GM19438 (cell line): ENCODE measurements at regions not wholly inside any gene's neighbourhood (a gene's known extent, or its start where the extent isn't known, plus 50 kb on each side); places are given as distances from the start of the nearest gene placed in this dataset.
"Not testable (repeated sequence)": the region's sequence is repeated elsewhere in the genome, so short reads cannot be mapped to it uniquely, and the experiment has no call there.

ENCODE experiments used
- ATAC-seq: cut with Tn5 transposase; IDR thresholded peaks from one replicate; pipeline ENCODE4 v1.9.1; 2021; ENCODE audit warnings: low read depth; ENCODE audit not compliant: unreplicated experiment

DNA sequence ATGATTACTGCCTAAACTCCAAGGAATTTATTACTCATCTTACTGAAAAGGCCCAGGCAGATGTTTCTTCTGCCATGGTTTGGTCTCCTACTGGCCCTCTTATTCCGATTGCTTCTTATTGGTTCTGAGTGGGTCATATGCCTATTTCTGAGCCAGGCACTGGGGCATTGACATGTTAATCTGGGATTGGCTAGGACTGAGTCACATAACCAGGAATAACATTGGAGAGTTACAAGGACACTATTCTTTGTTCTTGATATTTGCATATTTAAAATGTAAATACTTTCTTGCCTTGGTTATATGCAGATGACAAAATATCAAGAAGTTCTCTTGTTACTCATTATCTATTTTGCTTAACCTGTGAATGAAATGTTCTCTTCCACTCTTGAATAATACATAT, 534.4 kb upstream of the SLC39A10 start:
- ATAC-seq, result no peak

DNA sequence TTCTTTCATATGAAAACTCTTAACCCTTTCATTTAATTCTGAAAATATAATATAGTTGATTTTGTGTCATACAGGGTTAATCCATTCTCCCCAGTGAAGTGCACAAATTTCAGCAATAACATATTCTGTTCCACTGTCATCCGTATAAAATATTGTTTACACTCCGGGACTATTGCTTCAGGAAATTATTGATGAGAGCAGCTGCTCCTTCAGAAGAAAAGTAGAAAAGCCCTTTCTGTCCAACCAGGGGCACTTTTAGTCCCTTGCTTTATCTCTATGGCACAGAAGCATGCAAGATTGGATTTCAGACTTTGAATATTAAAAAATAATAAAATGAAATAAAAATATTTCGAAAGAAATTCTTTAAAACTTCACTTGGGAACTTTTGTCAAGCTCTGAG, 535.7 kb upstream of the SLC39A10 start:
- no peak for ATAC-seq

DNA sequence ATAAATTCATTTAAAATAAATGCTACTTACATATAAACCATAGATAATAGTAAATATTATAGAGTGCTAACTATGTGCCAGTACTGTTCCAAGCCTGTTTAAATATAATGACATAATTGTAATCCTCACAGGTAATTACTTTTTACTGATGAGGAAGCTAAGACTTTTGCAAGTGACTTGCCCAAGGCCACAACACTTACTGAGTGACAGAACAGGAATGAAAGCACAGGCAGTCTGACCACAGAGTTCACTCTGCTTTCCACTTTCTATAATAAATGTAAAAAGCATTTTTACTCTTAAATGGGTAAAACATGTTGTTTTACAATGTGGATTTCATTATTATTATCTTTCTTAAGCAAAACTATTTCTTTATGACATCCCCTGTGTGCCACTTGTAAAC, 537.8 kb upstream of the SLC39A10 start:
- no peak for ATAC-seq

DNA sequence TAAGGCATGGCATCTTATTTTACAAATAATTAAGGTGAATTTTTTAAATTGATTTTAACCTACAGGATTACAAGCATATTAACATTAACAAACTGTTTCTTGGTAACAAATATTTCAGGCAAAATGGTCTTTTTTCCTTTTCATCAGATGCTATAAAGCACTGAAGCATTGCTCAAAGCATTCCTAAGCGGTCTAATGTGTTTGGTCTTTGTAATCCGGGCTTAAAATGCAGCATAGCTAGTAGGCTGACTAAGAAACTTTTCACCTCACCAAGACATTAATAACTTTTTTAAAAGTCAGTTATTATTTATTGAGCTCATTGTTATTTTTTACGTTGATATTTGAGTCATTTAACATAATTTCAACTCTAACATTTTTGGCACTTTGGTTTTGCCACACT, 538.8 kb upstream of the SLC39A10 start:
- ATAC-seq, result no peak

DNA sequence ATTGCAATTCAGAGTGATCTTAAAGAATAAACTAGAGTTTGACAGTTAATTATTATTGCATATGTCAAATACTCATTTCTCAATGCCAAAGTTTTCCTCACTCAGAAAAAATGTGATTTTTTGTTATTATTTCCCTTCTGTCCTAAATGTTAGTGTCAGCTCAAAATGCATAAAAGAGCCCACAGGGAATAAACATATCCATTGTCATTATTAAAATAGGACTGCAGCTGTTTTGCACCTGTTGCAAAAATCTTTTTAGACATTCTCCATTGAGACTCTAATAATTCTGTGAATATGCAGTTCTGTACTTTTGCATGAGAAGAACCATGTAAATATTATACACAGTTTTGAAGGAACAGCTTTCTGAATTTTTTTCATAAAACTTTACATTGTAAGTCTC, 540.0 kb upstream of the SLC39A10 start:
- no peak for ATAC-seq

DNA sequence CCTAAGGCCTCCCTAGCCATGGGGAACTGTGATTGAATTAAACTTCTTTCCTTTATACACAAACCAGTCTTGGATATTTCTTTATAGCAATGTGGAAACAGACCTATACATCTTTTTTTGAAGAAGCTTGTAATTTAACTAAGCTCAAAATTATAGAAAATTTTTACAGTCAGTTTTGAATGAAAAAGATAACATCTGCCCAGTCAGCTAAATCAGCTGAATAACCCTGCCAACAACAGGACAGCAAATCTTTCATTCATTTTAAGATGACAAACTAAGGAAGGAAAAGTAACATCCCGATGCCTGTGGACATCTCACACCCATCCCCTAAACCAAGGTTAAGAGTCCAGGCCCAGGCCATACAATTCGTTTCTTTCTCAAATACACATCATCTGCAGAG, 541.3 kb upstream of the SLC39A10 start:
- no peak for ATAC-seq

DNA sequence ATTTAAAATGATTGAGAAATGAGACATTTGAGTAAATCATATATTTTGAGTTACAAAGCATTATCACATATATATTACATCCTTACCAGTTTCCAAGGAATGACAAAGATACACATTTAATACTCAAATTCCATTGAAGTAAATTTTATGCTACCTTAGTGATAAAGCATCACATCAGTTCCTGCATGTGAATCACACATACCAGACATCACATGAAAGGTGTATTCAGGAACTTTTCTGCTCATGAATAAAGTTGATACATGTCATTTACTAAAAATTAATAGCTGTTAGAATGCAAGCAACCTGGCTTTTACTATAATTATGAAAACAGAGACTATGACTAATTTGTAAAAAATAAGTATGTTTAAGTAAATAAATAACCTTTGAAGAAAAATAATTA, 548.8 kb upstream of the SLC39A10 start:
- ATAC-seq, result no peak

DNA sequence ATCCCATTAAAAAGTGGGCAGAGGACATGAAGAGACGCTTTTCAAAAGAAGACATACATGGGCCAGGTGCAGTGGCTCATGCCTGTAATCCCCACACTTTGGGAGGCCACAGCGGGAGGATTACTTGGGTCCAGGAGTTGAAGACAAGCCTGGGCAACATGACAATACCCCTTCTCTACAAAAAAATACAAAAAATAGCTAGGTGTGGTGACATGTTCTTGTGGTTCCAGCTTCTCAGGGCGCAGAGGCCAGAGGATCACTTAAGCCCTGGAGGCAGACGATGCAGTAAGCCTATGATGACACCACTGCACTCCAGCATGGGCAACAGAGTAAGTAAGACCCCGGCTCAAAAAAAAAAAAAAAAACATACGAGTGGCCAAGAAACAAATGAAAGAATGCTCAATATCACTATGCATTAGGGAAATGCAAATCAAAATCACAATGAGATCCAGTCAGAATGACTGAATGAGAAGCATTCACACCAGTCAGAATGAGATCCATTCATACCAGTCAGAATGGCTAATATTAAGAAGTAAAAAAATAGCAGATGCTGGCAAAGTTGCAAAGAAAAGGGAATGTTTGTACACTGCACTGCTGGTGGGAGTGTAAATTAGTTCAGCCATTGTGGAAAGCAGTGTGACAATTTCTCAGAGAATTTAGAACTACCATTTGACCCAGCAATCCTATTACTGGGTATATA, 550.2 kb upstream of the SLC39A10 start:
- no peak for ATAC-seq

DNA sequence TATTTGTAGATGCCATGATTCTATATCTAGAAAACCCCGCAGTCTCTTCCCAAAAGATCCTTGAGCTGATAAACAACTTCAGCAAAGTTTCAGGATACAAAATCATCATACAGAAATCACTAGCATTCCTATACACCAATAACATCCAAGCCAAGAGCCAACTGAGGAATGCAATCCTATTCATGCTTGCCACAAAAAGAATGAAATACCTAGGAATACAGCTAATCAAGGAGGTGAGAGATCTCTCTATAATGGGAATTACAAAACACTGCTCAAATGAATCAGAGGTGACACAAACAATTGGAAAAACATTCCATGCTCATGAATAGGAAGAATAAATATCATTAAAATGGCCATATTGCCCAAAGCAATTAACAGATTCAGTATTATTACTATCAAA, 551.4 kb upstream of the SLC39A10 start:
- no peak for ATAC-seq

DNA sequence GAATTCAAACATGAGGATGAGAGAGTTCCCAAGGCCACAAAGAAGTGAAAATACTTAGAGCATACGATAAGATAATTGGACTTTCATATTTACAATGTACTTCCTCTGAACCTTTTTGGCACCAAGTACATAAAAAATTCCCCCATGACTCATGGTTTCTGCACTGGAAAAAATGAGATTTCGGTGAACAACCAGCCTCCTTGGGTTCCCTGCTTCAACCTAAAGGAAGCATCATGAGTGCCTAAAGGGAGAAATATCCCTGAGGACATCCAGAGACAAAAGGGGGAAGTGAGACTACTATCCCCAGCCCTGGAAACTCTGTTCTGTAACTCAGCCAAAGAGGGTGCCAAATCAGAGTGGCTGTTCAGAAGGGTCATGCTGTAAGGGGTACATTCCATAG, 562.7 kb upstream of the SLC39A10 start:
- no peak for ATAC-seq

DNA sequence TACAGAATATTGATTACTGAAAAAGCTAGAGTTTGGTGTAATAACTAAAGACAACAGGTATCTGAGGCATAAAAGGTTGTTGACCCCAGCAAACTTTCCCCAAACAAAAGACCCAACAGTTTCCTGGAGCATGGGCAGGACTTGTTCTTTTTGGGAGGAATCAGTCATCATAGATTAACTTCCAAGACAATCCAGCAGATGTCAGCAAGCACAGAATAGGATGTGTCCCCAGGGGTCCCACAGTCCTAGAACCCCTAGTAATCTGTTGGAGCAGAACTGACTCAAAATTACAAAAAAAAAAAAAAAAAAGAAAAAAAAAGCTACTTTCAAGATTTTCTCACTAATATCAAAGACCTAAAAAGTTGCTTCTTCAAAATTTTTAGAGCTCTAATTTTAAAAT, 564.7 kb upstream of the SLC39A10 start:
- ATAC-seq, result no peak

DNA sequence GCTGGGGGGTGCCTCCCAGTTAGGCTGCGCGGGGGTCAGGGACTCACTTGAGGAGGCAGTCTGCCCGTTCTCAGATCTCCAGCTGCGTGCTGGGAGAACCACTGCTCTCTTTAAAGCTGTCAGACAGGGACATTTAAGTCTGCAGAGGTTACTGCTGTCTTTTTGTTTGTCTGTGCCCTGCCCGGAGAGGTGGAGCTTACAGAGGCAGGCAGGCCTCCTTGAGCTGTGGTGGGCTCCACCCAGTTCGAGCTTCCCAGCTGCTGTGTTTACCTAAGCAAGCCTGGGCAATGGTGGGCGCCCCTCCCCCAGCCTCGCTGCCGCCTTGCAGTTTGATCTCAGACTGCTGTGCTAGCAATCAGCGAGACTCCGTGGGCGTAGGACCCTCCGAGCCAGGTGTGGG, 584.2 kb upstream of the SLC39A10 start:
- ATAC-seq, result not testable (repeated sequence)

DNA sequence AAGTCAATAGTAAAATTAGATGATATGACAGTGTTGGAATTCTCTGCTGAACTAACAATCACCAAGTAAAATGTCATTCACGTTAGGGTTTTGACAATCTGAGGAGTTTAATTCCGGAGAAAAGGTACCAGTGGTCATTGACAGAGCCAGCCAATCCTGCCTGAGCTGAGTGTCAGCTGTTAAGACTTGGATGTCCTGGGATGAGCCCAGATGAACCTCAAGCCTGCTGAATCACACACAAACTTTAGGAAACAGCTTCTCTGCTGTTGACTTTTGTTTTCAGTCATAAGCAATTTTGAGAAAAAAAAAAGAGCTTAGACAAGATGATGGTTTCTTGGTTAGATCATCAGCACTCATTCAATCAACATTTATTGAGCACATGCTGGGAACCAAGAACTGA, 600.0 kb upstream of the SLC39A10 start:
- ATAC-seq, result no peak

DNA sequence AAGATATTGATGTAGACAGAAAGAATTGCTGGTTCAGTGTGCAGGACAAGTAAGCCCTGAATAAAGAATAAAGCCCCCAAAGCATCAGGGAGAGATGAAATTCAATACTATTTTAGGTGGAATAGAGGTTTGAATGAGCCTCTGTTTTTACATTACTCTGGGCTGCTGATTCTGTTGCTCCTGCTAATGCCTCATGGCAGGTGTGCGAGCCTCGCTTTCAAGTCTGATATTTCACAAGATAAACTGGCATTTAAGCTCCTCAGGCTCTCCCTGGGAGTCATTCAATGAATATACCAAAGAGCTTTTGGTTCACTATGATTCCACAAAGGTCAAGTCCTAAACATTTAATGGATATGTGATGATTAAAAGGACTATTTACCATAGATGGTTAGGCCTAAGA, 601.0 kb upstream of the SLC39A10 start:
- no peak for ATAC-seq

DNA sequence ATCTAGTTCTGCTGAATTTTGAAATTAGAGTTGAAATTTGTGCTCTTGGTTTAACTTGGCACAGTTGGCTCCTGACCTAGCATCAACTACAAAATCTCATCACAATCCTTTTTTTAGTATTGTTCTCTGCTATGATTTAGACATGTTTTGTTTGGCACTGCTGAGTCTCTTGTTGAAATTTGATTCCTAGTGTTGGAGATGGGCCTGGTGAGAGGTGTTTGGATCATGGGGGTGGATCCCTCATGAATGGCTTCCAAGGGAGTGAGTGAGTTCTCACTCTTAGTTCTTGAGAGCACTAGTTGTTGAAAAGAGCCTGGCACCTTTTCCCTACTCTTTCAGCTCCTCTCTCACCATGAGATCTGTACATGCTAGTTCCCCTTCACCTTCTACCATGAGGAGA, 605.6 kb upstream of the SLC39A10 start:
- ATAC-seq, result no peak

DNA sequence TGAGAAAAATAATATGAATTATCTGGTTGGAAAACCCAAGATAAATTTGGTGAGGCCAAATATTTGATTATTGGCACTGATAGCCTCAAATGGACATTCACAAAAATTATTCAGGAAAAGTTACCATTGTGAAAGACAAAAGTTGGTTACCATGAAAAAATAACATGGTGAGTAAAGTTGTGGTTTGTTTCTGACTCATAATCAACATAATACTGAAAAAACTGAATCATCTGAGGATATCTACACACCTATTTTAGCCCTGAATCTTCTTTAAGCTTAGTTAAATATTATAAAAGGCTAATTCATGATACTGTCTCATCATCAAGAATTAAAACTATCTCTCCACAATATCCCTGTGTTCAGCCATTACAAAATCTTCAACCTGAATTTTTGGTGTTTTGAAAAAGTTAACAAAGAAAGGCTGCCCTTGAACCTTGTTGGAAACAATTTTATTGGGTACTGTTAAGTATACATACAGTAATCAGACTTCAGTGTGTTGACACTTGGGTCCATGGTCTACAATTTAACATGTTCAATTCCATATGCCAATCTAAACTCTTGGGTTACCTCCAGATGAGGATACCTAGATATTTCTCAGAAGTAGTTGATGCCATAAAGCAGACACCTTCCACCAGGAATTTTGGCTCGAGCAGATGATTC, 607.5 kb upstream of the SLC39A10 start:
- ATAC-seq, result peak; percentile 84

DNA sequence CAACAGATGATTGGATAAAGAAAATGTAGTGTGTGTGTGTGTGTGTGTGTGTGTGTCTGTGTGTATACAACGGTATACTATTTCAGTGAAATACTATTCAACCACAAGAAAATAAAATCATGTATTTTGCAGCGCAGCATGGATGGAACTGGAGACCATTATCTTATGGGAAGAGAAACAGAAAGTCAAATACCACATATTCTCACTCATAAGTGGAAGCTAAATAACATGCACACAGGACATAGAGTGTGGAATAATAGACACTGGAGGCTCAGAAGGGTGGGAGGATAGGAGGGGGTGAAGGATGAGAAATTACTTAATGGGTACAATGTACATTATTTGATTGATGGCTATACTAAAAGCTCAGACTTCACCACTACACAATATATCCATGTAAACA, 609.1 kb upstream of the SLC39A10 start:
- no peak for ATAC-seq

DNA sequence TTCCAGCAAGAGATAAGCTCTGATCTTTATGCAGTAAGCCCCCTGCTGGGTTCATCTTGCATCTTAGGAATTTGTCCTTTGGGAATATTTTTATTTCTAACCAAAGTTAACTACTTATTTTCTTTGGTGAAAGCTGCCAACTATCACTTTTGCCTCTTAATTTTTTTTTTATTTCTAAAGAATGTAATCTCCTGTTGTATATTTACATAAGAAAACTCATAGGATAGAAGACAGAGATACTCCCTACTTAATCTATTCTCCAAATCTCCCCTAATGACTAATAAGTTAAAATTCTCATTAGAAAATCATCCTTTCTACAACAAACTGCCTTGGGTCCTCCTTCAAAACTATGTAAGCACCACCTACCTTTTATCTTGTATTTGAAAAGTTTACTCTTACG, 612.2 kb upstream of the SLC39A10 start:
- no peak for ATAC-seq

DNA sequence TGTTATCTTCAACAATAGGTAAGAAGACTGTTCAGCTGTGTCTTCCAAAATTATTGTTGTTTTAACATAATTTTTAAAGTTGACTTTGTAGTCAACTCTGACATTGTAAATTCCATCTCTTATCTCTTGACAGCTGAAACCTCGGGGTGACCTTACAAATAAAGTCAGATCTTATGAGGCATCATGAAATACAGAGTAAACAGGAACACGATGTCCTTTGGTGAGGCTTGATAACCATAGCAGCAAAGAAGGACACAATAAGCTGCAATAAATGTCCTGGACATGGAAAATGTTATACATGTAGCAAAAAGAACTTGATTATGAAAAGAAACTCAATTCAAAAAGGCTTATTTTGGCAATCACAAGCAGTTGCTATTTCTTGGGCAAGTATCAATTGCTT, 618.9 kb upstream of the SLC39A10 start:
- no peak for ATAC-seq

DNA sequence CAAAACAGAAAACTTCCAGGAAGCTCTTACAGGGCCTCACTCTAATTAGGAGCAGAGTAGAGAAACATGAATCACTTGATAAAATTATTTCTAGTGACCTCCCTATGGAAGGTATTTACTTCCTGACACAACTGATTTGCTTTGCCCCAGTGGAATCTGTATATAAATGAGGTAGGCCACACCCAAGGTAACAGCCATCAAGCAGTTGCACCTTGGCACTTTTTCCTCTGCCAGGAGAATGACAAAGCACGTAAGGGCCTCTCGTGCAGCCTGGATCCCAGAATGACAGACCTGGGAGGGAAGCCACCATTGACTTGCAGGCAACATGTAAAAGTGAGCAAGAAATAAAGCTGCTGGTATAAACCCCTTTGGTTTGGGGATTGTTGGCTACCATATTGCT, 620.0 kb upstream of the SLC39A10 start:
- no peak for ATAC-seq

DNA sequence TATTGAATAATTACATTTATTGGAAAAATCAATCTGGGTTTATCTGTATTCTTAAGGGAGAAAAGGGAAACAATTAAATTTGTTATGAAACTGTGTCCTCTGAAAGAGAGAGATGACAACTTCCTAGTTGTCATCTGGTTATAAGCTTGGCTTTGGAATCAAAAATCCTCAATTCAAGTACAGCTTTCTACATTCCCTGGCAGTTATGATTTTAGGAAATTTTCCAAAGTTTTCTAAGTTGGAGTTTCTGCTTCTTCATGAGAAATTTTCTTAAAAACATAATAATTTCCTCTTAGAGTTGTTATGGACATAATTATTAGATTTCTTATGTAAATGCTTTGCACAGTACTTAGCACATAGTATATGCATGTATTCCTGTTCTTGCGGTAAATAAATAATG, 625.6 kb upstream of the SLC39A10 start:
- no peak for ATAC-seq

DNA sequence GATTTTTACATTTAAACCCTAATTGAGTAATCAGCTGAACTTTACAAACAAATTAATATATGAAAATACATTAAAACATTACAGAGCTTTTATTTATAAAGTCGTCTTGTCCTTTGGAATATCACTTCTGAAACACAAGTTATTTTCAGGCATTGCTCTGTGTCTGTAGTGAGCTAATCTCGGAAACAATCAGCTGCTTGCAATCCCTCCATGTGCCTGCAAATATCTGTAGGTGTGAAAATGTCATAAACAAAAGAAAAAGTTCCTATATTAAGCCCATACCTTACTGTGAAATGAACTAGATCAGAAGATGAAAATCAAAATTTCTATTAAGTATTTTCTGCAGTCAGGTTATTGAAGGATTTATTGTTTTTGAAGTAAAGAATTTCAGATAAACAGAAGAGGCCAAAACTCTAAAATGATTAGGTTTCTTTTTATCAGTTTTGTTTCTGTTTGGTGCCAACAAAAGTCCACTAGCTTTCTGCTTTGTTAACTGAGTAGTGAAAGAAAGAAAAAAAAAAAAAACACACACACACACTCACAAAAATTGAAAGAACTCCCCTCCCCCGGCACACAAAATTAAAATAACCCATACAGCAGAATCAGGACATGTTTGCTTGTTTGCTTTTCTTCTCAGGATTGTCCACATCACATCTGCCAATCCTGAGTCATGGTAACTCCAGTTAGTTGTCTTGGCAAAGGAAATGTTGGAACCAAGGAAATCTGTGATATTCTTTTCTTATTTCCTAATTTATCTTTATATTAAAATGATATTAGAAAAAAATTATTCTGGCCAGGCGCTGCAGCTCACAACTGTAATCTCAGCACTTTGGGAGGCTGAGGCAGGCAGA, 627.0 kb upstream of the SLC39A10 start:
- no peak for ATAC-seq
